Breast epithelium (tissue), 4 donors: ENCODE measurements at regions not wholly inside any gene's neighbourhood (a gene's known extent, or its start where the extent isn't known, plus 50 kb on each side); places are given as distances from the start of the nearest gene placed in this dataset.

Source experiments
- DNase-seq, 2 donors: peaks; one replicate each; pipeline ENCODE4 v3.0.0-alpha.2; 2019; ENCODE audit warnings: low spot score in 2 of 2
- H3K27ac ChIP-seq, 2 donors: fragments of 200-600 bp; sonication (generic) in 1 of 2; one replicate each; pipeline ENCODE4 v1.5.1; 2016 to 2019; ENCODE audit warnings: mild to moderate bottlenecking in 1 of 2
- H3K27me3 ChIP-seq, 2 donors: fragments of 200-600 bp; sonication (generic) in 1 of 2; one replicate each; pipeline versions ENCODE4 v1.5.1 to v1.6.0; 2017 to 2019; ENCODE audit warnings: control low read depth in 1 of 2, mild to moderate bottlenecking in 1 of 2
- H3K36me3 ChIP-seq: fragments of 200-600 bp; one replicate; pipeline ENCODE4 v1.5.1; 2019
- H3K4me1 ChIP-seq, 2 donors: fragments of 200-600 bp; sonication (generic); one replicate each; pipeline ENCODE4 v1.5.1; 2016 to 2019; ENCODE audit warnings: control low read depth in 1 of 2
- H3K4me3 ChIP-seq, 3 donors: fragments of 200-600 bp; sonication (generic); 1 replicate in 2 of 3; 2 replicates in 1 of 3; pipeline ENCODE4 v1.5.1; 2016 to 2019; ENCODE audit warnings: mild to moderate bottlenecking in 3 of 3, moderate library complexity in 2 of 3
- H3K9me3 ChIP-seq, 2 donors: fragments of 200-600 bp; sonication (generic) in 1 of 2; one replicate each; pipeline ENCODE4 v1.5.1; 2016 to 2019; ENCODE audit warnings: control low read depth in 1 of 2
- POLR2A ChIP-seq: fragments of 450-650 bp; IDR thresholded peaks from one replicate; pipeline ENCODE4 v1.6.1; 2016; ENCODE audit warnings: antibody characterized with exemption, mild to moderate bottlenecking, moderate library complexity
- POLR2AphosphoS5 ChIP-seq, 3 donors: sonication (generic); formaldehyde crosslinking; IDR thresholded peaks; one replicate each; pipeline ENCODE4 v1.6.1; 2017; ENCODE audit warnings: antibody characterized with exemption in 3 of 3
- intact Hi-C: fragments of 100-400 bp; cut with DNase I; formaldehyde crosslinking; loops from one replicate; pipeline ENCODE4 v1.15.1; 2023; ENCODE audit warnings: low total_unique reads
- TF ChIP-seq, protein P1 (sequence below), 3 donors: fragments of 450-650 bp; IDR thresholded peaks; one replicate each; pipeline ENCODE4 v1.5.1; 2016 to 2017; ENCODE audit warnings: antibody characterized with exemption in 3 of 3, mild to moderate bottlenecking in 3 of 3, moderate library complexity in 3 of 3

DNA sequence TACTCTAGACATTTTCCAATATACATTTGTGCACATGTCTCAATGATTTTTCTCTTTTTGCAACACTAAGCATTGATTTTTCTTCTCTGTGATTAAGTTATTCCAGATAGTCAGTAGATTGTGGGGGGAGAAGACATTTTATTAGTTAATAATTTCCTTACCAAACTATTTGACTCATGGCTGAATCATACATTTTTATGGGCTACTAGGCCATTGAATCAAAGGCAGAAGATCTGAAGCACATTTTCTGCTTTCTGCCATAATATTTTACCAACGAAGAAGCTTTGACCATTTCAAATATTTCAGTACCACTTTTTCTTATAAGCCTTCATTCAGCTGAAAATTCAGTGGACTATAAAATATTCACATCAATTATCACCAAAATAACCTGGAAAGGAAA, 175.6 kb downstream of the IRX2 start:
- no peaks in the 10 kb centered on the region for H3K27me3 ChIP-seq
- H3K4me3 ChIP-seq: no peak overlapping the region
- DNase-seq: no peak
- H3K4me1 ChIP-seq: no peaks in the 10 kb centered on the region
- no peaks in the 10 kb centered on the region for H3K9me3 ChIP-seq
- H3K27ac ChIP-seq: no peak overlapping the region
- intact Hi-C loops: no loop called here
- no peaks in the 10 kb centered on the region for H3K36me3 ChIP-seq
- no peak for TF ChIP-seq POLR2AphosphoS5 (IDR thresholded peaks at IDR 0.05)
- TF ChIP-seq, protein P1, sequence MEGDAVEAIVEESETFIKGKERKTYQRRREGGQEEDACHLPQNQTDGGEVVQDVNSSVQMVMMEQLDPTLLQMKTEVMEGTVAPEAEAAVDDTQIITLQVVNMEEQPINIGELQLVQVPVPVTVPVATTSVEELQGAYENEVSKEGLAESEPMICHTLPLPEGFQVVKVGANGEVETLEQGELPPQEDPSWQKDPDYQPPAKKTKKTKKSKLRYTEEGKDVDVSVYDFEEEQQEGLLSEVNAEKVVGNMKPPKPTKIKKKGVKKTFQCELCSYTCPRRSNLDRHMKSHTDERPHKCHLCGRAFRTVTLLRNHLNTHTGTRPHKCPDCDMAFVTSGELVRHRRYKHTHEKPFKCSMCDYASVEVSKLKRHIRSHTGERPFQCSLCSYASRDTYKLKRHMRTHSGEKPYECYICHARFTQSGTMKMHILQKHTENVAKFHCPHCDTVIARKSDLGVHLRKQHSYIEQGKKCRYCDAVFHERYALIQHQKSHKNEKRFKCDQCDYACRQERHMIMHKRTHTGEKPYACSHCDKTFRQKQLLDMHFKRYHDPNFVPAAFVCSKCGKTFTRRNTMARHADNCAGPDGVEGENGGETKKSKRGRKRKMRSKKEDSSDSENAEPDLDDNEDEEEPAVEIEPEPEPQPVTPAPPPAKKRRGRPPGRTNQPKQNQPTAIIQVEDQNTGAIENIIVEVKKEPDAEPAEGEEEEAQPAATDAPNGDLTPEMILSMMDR (IDR thresholded peaks at IDR 0.05): no peak
- TF ChIP-seq POLR2A: no peak

DNA sequence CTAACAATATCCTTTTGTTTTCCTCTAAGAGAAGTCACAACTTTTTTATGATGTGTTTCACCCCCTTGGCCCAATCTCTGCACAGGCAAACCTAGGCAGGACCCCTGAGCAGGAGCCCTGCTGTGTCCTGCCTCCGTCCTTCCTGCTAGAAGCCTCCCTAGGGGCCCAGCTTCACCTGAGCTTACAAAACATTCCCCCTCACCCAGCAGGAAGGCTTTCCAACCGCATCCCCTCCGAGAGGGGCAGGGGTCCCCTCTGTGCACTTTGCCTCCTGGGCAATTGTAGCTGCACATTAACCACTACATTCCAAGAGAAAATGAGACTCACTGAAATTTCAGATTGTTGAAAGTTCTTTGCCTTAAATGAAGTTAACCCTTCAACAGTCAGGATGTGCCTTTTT, 176.2 kb downstream of the IRX2 start:
- TF ChIP-seq POLR2AphosphoS5 (IDR thresholded peaks at IDR 0.05) (no peak), POLR2A (no peak)
- TF ChIP-seq, protein P1 (IDR thresholded peaks at IDR 0.05): no peak
- no peak for DNase-seq
- H3K4me1 ChIP-seq: no peaks in the 10 kb centered on the region

DNA sequence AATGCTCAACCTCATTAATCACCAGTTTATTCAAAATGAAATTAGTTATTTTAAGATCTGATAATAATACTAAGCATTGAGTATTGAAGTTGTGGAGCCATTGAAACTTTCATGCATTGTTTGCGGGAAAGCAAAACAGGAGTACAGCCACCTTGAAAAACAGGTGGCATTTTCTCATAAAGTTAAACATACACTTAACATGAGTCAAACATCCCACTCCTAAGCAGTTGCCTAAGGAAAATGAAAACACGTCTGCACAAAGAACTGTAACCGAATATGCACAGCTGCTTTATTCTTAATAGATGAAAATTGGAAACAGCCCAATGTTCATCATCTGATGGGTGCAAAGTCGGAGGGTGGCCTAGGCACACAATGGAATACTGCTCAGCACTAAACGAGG, 177.3 kb downstream of the IRX2 start:
- H3K4me1 ChIP-seq: no peaks in the 10 kb centered on the region
- H3K4me3 ChIP-seq: no peak overlapping the region
- no peak for TF ChIP-seq POLR2A
- TF ChIP-seq, protein P1 (IDR thresholded peaks at IDR 0.05): no peak
- H3K27ac ChIP-seq: no peak overlapping the region
- intact Hi-C loops: no loop called here
- DNase-seq: no peak
- H3K36me3 ChIP-seq: no peaks in the 10 kb centered on the region
- no peaks in the 10 kb centered on the region for H3K9me3 ChIP-seq
- no peaks in the 10 kb centered on the region for H3K27me3 ChIP-seq

More for the DNA sequence above, 176.2 kb downstream of the IRX2 start:
- intact Hi-C loops: no loop called here
- Histone ChIP-seq H3K36me3 (no peaks in the 10 kb centered on the region), H3K4me3 (no peak overlapping the region), H3K27ac (no peak overlapping the region), H3K9me3 (no peaks in the 10 kb centered on the region), H3K27me3 (no peaks in the 10 kb centered on the region)

DNA sequence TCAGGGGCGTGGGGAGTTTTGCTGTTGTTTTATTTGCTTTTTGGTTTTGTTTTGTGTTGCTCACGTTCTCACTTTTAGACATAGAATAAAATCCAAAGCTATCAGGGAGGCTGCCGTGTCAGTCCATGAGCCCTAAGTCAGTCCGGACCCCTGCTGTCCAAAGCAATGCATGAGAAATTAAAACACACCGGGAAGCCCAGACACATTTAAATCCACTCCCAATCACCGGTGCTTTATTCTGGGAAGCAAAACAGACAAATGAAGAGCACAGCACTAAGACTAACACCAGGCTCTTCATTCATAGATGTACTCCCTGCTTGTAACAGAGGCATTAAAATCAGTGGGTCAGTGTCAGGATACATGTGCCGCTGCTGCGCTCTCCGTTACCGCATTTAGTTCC, 180.9 kb downstream of the IRX2 start:
- no peaks in the 10 kb centered on the region for H3K9me3 ChIP-seq
- H3K27ac ChIP-seq: no peak overlapping the region
- H3K27me3 ChIP-seq: no peaks in the 10 kb centered on the region
- no peak overlapping the region for H3K4me3 ChIP-seq
- H3K36me3 ChIP-seq: no peaks in the 10 kb centered on the region
- no peak for DNase-seq
- H3K4me1 ChIP-seq: no peaks in the 10 kb centered on the region
- no peak for TF ChIP-seq POLR2AphosphoS5 (IDR thresholded peaks at IDR 0.05)
- TF ChIP-seq POLR2A: no peak
- TF ChIP-seq, protein P1 (IDR thresholded peaks at IDR 0.05): no peak
- intact Hi-C loops: no loop called here

DNA sequence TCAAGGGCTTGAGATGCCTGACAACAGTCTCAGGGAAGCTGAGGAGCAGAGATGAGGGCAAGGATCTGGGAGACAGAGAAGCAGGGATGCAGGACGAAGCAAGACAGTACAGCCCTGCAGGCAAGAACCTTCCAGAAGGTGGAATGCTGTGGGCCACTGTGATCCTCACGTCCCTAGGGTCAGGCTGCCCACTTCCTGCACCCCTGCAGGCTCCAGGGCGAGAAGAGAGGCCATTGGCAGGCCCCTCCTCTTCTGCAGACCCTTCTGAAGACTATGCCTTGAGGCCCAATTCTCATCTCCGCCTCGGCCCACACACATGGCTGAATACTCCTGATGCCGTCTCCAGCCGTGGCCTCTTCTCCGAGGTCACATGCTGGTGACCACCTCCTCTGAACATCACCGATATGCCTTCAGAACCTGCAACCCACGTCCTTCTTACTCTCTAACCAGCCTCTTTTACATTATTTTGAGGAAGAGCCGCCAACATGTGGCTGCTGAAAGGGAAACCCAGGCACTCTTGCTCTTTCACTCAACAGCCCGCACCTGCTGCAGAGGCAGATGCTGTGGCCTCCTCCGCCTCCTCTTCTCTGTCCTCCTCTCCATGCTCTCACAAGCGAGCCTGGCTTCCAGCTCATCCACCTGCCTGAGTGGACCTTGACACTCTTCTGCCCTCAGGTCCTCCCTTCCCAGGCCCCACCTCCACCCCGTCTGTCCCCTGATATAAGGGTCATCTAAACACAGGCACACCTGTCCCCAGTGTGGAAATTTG, 181.5 kb downstream of the IRX2 start:
- Histone ChIP-seq H3K27ac (no peak overlapping the region), H3K4me3 (no peak overlapping the region), H3K27me3 (no peaks in the 10 kb centered on the region), H3K4me1 (no peaks in the 10 kb centered on the region), H3K36me3 (no peaks in the 10 kb centered on the region), H3K9me3 (no peaks in the 10 kb centered on the region)
- TF ChIP-seq POLR2AphosphoS5 (IDR thresholded peaks at IDR 0.05): no peak
- DNase-seq: no peak
- intact Hi-C loops: no loop called here
